GM19455 (cell line): ENCODE measurements at regions not wholly inside any gene's neighbourhood (a gene's known extent, or its start where the extent isn't known, plus 50 kb on each side); places are given as distances from the start of the nearest gene placed in this dataset.

ENCODE experiments used
- ATAC-seq: cut with Tn5 transposase; IDR thresholded peaks from one replicate; pipeline ENCODE4 v1.9.1; 2021; ENCODE audit not compliant: unreplicated experiment

DNA sequence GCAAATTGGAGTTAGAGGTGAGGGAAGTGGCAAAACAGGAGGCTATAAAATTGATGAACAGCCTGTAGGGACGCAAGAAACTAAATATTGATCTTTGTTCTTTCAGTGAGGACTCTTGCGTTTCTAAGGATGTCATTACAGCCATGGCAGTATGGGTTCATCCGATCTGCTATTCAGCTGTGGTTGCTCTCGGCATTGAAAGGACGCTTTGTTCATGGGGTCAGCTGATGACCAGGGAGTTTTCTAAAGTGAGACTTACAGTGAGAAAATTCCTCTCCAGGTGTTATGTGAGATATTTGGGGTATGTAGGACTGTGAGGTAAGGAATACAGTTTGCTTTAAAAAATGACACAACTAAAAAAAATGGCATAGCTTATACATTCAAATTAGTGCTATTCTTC lies 52.7 kb upstream of the PELI1 start:
- ATAC-seq: no peak

DNA sequence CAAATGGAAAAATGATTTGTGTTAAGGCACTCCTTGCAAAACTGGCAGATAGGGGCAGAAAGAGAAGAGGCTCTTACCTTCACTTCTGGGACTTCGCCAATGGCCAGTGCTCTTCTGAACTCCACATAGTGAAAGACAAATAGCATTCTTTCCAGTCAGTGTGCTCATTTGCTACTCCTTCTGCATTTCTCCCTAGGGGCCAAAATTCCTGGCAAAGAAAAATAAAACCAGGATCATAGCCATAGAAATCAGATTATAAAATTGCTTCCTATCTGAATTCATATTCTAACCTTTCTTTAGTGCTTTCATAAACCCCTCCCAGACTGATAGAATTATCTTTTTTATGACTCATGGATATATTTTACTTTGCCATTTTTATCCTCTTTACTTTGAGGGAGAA lies 56.9 kb upstream of the PELI1 start:
- no peak for ATAC-seq

DNA sequence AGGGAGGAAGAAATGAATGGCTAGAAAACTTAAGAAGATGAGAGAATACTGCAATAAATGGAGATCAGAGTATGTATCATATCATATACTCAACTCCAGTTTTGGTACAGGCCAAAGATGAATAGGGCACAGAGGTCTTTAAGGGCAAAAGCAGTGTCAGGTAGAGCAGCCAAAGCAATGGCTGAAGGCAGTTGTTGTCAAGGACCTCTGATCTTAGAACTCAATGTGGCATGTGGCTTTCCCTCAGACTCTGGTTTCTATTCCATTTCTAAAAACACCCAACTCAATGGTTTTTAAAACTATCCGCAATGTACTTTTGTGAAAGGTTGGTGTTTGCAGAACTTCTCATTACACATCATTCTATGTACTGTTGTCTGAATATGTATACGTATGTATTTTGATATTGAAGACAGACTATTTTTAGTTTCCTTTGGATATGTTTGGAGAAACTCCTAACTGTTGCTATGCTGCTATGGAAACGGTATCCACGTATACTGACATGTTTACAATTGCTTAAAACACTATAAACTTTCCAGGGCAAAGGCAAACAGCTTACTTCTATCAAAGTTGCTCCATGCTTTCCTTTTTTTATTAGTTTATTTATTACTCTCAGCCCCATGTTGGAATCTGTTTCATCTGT lies 58.1 kb upstream of the PELI1 start:
- ATAC-seq: no peak

DNA sequence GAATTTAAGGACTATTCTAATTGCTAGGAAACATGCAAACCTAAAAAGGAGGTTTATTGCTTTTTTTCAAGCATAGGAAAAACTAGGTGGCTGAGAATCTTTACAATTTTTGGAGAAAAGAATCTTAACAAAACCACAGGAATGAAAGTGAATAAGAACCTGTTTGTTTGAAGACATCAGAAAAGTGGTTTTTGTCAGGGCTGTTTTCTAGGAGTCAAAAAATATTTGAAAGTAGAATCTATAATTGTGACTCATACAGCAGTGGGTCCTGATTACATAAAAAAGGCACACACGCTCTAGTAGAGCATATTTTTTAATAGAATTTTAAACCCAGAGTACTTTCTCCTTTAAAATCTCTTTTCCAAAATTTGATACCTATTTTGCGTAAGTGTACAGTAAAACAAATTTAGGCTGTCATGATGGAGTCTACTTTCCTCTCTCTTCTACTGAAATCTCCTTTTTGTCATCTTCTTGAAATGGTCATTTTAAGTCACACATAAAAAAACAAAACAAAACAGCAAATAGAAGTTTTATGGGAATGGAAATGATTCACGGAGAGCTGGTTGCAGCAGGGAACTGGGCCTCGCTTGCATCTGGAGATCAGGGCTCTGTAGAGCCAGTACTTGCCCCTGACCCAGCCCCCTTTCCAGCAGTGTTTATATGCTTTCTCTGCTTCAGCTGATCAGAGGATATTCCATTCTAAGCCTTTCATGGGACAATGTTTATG lies 59.1 kb upstream of the PELI1 start:
- ATAC-seq: no peak

DNA sequence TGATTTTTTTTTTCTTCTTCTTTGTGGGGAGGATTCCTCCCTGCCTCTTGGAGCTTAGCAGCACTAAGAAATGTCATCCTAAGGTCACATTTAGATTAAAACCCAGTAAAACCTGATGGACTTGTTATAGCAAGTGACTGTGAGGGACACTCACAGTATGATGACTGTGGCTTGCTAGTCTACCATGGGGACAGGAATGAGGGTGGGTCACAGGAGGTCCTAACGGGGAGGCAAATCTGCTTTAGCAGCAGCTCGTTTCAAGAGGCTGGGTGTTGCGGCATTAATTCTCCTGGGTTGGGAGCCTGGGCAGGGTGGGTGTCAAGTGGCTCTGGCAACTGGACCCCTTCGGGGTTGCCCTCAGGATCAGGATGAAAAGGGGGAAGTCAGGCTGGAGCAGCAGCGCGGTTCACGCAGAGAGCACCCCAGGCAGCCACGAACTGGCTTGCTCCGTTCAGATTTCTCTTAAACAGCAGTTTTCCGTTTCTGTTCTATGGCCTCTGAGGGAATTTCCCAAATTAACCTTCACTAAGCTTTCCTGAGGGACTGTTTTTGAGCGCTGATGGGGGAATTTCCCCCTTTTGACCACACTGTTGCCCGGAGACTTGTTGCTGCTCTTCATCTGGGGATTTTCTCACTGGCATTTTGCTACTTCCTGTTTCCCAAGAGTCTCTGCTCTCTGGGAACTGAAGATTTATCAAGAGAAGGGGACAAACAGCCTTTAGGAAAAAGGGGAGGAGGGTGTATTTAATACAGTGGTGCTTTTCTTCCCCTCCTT lies 59.8 kb upstream of the PELI1 start:
- ATAC-seq: peak; percentile 63

DNA sequence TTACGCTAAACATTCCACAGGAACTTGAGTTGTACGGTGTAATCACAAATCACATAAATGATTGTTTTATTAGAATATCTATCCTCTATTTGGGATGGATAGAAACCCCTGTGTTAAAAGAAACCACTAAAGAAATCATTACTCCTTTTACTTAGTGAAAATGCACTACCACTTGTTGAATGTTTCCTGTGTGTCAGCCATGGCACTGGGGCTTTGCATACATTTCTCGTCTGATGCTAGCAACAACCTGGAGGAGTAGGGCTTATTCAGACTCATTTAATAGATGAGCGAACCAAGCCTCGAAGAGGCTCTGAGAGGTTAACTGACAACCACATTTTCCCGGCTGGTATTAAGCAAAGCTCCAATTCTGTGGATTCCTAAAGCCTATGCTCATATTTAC lies 60.5 kb upstream of the PELI1 start:
- ATAC-seq: no peak

GRCh38 chr2:64205415-64205814 lies 61.2 kb upstream of the PELI1 start:
- no peak for ATAC-seq

DNA sequence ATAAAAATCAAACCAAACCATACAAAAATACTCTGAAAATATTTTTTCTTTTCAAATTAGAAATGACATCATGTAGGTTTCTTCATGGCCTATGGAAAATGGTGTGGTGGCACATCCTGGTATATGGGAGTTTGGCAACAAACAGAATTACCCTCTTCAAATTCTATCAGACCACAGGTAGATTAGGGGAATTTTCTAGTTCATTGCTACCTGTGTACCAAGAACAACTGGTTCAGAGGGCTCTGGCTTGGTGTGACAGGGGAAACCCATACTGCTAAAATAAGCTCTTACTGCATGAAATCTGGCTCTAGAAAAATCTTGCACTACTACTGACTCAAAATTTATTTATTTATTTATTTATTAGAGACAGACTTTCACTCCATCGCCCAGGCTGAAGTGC lies 63.4 kb upstream of the PELI1 start:
- ATAC-seq: no peak

DNA sequence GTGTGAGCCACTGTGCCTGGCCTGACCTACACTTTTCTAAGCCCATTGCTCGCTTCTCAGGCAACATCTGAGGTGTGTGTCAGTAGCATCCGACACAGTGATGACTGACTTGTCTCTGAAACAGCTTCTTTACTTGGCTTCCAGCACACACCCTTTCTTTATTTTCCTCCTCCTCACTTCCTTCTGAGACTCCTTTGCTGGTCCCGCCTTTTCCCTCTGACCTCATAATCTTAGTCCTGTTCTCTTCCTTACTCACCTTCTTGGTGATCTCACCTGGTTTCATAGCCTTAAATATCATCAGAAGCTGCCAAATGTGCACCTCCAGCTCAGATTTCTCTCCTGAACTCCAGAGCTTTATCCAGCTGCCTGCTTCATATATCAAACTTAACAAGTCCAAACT lies 66.6 kb upstream of the PELI1 start:
- no peak for ATAC-seq

- no peak for ATAC-seq
These were observed 67.2 kb upstream of the PELI1 start for GRCh38 chr2:64211276-64211921.

- no peak for ATAC-seq
These were observed 68.1 kb upstream of the PELI1 start for GRCh38 chr2:64212346-64212745.

- ATAC-seq: no peak
These were observed 68.6 kb upstream of the PELI1 start for GRCh38 chr2:64212801-64213321.

GRCh38 chr2:64213532-64214275 lies 69.5 kb upstream of the PELI1 start:
- ATAC-seq: peak; percentile 53

DNA sequence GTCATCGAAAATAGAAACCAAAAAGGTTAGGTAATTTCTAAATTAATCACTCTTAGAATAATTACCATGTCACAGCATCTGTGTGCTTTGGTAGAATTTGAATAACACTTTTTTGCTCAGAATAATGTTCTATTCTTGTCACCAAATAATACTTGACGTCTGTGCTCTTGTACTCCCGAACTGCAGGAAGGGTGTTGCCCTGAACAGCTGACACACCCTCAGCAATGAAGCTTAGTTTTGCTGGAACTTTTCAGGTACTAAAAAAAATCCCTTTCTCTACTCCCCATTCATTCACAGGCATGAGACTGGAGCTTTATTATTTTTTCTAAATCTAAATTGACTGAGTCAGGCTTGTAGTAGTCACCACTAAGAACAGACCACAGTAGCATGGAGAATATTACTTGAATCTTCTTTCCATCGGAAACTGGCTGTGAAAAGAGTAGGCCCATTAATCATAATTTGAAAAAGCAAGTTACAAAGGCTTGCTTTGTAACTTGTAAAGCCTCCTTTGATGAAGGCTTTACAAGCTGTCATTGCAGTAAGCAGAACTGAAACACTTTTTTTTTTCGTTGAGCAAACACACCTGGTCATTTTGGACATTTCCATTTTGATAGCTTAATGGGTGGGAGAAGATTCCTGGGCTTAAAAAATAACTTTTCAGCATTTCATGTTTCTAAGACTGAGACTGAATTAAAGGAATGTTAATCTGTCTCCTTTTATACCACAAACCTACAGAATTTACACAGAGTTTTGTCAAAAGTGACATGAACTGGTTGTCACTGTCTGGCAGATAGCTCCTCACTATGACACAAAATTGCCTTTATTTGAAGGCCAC lies 70.3 kb upstream of the PELI1 start:
- peak; percentile 62 for ATAC-seq

GRCh38 chr2:64217198-64217869 lies 73.1 kb upstream of the PELI1 start:
- no peak for ATAC-seq

DNA sequence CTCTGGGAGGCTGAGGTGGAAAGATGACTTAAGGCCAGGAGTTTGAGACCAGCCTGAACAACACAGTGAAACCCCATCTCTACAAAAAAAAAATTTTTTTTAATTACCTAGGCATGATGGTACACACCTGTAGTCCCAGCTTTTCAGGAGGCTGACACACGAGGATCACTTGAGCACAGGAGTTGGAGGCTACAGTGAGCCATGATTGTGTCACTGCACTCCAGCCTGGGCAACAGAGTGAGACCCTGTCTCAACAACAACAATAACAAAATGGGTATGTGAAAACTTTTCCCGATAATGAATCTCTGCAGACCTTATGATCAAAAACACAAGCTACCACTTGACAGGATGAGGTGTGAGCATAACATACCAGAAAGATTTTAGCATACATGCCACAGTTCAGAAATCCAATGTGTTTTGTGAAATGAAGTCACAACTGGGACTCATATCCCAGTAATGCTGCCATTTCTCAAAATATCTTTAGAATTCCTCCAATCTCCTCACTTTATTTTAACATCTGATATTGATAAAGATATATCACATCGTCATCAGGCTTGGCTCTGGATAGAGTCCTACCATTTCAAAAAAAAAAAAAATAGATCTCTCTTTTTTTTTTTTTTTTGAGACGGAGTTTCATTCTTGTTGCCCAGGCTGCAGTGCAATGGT lies 74.0 kb upstream of the PELI1 start:
- ATAC-seq: no peak

GRCh38 chr2:64219149-64219548 lies 74.9 kb upstream of the PELI1 start:
- no peak for ATAC-seq

DNA sequence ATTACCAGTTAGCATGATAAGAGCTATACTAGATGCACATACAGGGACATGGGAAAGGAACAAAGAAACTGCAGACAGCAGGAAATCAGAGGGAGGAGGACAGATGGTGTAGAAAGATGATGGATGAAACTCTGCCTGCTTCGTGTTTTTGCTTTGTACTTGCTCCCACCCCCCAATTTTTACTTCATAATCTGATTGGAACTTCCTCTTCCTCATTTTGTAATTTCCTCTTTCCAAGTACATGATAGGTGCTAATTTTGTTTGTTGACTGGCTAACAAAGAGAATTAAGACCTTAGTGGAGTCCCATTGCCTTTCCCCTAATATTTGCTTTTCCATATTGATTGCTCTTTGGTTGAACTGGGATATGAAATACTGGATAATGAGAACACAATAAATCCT lies 76.0 kb upstream of the PELI1 start:
- no peak for ATAC-seq
